ENCODE measurements at regions not wholly inside any gene's neighbourhood (a gene's known extent, or its start where the extent isn't known, plus 50 kb on each side); places are given as distances from the start of the nearest gene placed in this dataset.

DNA sequence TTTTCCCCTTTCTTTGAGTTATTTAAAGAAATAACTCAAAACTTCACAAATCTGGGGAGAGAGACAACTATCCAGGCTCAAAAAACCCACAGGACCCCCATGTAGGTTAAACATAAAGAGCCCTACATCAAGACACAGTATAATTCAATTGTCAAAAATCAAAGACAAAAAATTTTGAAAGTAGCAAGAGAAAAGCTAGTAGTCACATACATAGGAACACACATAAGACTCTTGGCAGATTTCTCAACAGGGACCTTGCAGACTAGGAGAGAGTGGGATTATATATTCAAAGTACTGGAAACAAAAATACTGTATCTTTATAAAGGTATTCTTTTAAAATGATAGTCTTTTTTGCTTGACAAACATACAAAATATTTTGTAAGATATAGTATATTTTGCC lies 296.9 kb downstream of the OSTF1 start:
- Mint-ChIP-seq H3K27me3 (ENCODE audit: unreplicated experiment) (no peaks in the 10 kb centered on the region), H3K9me3 (ENCODE audit: unreplicated experiment) (peaks cover 5% of the 10 kb centered on the region), H3K27ac (ENCODE audit: unreplicated experiment) (no peak overlapping the region), H3K4me1 (ENCODE audit: unreplicated experiment) (no peaks in the 10 kb centered on the region), H3K36me3 (ENCODE audit: low read depth, unreplicated experiment) (no peaks in the 10 kb centered on the region), H3K4me3 (ENCODE audit: unreplicated experiment) (no peak overlapping the region)
- DNase-seq (ENCODE audit: low spot score): no peak
- TF ChIP-seq CTCF (IDR thresholded peaks at IDR 0.05; ENCODE audit: unreplicated experiment): no peak

- H3K4me1 Mint-ChIP-seq (ENCODE audit: unreplicated experiment): no peaks in the 10 kb centered on the region
- H3K36me3 Mint-ChIP-seq (ENCODE audit: low read depth, unreplicated experiment): no peaks in the 10 kb centered on the region
- H3K4me3 Mint-ChIP-seq (ENCODE audit: unreplicated experiment): no peak overlapping the region
- no peak for DNase-seq (ENCODE audit: low spot score)
- no peaks in the 10 kb centered on the region for H3K27me3 Mint-ChIP-seq (ENCODE audit: unreplicated experiment)
- H3K27ac Mint-ChIP-seq (ENCODE audit: unreplicated experiment): no peak overlapping the region
- H3K9me3 Mint-ChIP-seq (ENCODE audit: unreplicated experiment): peaks cover 5% of the 10 kb centered on the region
- TF ChIP-seq CTCF (IDR thresholded peaks at IDR 0.05; ENCODE audit: unreplicated experiment): no peak
Observed at GRCh38 chr9:75389101-75389500, 300.8 kb downstream of the OSTF1 start.

DNA sequence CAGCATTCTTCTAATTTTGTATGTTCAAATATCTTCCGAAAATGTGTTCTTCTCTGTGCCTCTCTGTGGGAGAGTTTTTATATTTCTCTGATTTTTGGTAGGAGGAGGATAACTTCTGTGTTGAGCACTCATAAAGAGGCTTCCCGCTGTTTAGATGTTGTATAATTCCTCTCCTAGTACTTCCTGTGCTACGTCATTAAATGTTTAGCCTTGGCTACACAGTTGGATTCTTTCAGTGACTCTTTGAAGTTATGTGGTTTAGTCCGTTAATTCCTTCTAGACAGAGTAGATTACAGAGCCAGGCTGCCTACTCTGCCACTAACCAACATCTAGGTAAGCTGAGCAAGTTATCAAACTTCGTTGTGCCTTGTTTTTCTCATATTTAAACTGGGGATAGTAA lies 302.6 kb downstream of the OSTF1 start:
- H3K4me1 Mint-ChIP-seq (ENCODE audit: unreplicated experiment): no peaks in the 10 kb centered on the region
- TF ChIP-seq CTCF (IDR thresholded peaks at IDR 0.05; ENCODE audit: unreplicated experiment): no peak
- no peaks in the 10 kb centered on the region for H3K9me3 Mint-ChIP-seq (ENCODE audit: unreplicated experiment)
- no peak overlapping the region for H3K4me3 Mint-ChIP-seq (ENCODE audit: unreplicated experiment)
- DNase-seq (ENCODE audit: low spot score): no peak
- no peaks in the 10 kb centered on the region for H3K27me3 Mint-ChIP-seq (ENCODE audit: unreplicated experiment)
- H3K36me3 Mint-ChIP-seq (ENCODE audit: low read depth, unreplicated experiment): no peaks in the 10 kb centered on the region
- H3K27ac Mint-ChIP-seq (ENCODE audit: unreplicated experiment): no peak overlapping the region

DNA sequence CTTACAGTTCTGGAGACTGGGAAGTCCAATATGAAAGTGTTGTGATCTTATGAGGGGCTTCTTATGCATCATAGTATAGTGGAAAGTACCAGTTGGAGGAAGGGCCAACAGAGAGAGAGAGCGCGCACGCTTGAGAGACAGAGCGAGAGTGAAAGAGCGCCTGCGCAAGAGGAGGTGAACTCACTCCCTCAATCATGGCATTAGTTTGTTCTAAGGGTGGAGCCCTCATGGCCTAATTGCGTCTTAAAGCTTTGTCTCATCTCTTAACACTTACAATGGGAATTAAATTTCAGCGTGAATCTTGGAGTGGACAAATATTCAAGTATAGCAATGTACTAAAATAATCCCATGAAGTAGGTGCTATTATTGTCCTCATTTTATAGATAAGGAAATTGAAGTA lies 303.2 kb downstream of the OSTF1 start:
- Mint-ChIP-seq H3K27me3 (ENCODE audit: unreplicated experiment) (no peaks in the 10 kb centered on the region), H3K9me3 (ENCODE audit: unreplicated experiment) (no peaks in the 10 kb centered on the region), H3K27ac (ENCODE audit: unreplicated experiment) (no peak overlapping the region), H3K4me3 (ENCODE audit: unreplicated experiment) (no peak overlapping the region), H3K36me3 (ENCODE audit: low read depth, unreplicated experiment) (no peaks in the 10 kb centered on the region), H3K4me1 (ENCODE audit: unreplicated experiment) (no peaks in the 10 kb centered on the region)
- DNase-seq (ENCODE audit: low spot score): no peak
- TF ChIP-seq CTCF (IDR thresholded peaks at IDR 0.05; ENCODE audit: unreplicated experiment): no peak

GRCh38 chr9:75395336-75395735 lies 307.0 kb downstream of the OSTF1 start:
- H3K27ac Mint-ChIP-seq (ENCODE audit: unreplicated experiment): no peak overlapping the region
- no peaks in the 10 kb centered on the region for H3K27me3 Mint-ChIP-seq (ENCODE audit: unreplicated experiment)
- no peak for TF ChIP-seq CTCF (IDR thresholded peaks at IDR 0.05; ENCODE audit: unreplicated experiment)
- no peak overlapping the region for H3K4me3 Mint-ChIP-seq (ENCODE audit: unreplicated experiment)
- no peaks in the 10 kb centered on the region for H3K4me1 Mint-ChIP-seq (ENCODE audit: unreplicated experiment)
- DNase-seq (ENCODE audit: low spot score): no peak
- no peaks in the 10 kb centered on the region for H3K9me3 Mint-ChIP-seq (ENCODE audit: unreplicated experiment)
- no peaks in the 10 kb centered on the region for H3K36me3 Mint-ChIP-seq (ENCODE audit: low read depth, unreplicated experiment)

Measured in endothelial cell (in vitro differentiated cells).